ENCODE measurements at regions not wholly inside any gene's neighbourhood (a gene's known extent, or its start where the extent isn't known, plus 50 kb on each side); places are given as distances from the start of the nearest gene placed in this dataset.

DNA sequence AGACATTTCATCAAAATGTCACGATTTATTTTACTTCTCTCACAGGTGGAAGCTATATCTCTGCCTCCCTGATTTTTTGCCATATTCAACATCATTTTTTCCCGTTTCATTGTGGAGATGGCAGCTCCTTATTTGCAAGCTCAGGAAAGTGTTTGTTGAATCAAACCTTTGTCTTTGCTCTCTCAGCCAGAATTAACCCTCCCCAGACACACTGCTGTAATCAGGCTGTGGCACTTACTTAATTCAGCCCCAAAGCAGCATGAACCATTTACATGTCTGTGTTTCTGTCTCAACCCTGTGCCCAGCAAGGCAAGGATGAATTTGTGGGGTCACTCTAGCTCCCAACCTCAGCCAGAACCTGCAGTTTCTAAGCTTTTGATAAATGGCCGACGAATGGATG, 397.2 kb downstream of the TCERG1L start:
- Histone ChIP-seq H3K27ac (no peak overlapping the region), H3K36me3 (no peaks in the 10 kb centered on the region), H3K4me3 (no peak overlapping the region), H3K27me3 (no peaks in the 10 kb centered on the region), H3K4me1 (no peaks in the 10 kb centered on the region), H3K9me3 (peaks cover 0 to 21% (median 0%) of the 10 kb centered on the region in 4 donors)
- TF ChIP-seq, protein P1, sequence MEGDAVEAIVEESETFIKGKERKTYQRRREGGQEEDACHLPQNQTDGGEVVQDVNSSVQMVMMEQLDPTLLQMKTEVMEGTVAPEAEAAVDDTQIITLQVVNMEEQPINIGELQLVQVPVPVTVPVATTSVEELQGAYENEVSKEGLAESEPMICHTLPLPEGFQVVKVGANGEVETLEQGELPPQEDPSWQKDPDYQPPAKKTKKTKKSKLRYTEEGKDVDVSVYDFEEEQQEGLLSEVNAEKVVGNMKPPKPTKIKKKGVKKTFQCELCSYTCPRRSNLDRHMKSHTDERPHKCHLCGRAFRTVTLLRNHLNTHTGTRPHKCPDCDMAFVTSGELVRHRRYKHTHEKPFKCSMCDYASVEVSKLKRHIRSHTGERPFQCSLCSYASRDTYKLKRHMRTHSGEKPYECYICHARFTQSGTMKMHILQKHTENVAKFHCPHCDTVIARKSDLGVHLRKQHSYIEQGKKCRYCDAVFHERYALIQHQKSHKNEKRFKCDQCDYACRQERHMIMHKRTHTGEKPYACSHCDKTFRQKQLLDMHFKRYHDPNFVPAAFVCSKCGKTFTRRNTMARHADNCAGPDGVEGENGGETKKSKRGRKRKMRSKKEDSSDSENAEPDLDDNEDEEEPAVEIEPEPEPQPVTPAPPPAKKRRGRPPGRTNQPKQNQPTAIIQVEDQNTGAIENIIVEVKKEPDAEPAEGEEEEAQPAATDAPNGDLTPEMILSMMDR (IDR thresholded peaks at IDR 0.05) = no peak
- no peak for TF ChIP-seq EP300 (IDR thresholded peaks at IDR 0.05)
- TF ChIP-seq POLR2A (IDR thresholded peaks at IDR 0.05) = no peak
- DNase-seq (ENCODE audit: low spot score in 2 of 2) = no peak
- 76 to 79% methylated on average over 4 of the region's 4 CpGs for WGBS, 2 donors

DNA sequence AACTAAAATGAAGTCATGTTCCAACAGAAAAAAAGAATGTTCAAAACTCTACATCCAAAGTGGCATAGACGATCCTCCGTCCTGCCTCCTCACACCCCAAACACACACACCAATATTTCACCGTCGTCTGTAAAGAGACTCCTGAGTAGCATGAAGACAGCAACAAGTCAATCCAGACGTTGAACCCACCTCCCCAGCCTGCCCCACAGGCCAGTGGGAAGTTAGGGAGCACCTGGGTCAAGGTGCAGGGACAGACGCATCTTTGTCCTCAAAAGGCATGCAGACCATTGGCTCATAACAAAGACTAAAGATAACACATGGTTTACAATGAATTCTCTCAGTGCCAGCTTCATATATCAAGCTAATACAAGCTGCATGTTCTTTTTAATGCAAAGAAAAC, 396.5 kb downstream of the TCERG1L start:
- Histone ChIP-seq H3K27me3 (no peaks in the 10 kb centered on the region), H3K4me3 (no peak overlapping the region), H3K36me3 (no peaks in the 10 kb centered on the region), H3K9me3 (peaks cover 0 to 21% (median 0%) of the 10 kb centered on the region in 4 donors), H3K4me1 (no peaks in the 10 kb centered on the region), H3K27ac (no peak overlapping the region)
- WGBS, 2 donors = 73 to 75% methylated on average over 6 of the region's 6 CpGs
- no peak for DNase-seq (ENCODE audit: low spot score in 2 of 2)
- TF ChIP-seq, protein P1 (IDR thresholded peaks at IDR 0.05) = no peak
- no peak for TF ChIP-seq POLR2A (IDR thresholded peaks at IDR 0.05)
- no peak for TF ChIP-seq EP300 (IDR thresholded peaks at IDR 0.05)

DNA sequence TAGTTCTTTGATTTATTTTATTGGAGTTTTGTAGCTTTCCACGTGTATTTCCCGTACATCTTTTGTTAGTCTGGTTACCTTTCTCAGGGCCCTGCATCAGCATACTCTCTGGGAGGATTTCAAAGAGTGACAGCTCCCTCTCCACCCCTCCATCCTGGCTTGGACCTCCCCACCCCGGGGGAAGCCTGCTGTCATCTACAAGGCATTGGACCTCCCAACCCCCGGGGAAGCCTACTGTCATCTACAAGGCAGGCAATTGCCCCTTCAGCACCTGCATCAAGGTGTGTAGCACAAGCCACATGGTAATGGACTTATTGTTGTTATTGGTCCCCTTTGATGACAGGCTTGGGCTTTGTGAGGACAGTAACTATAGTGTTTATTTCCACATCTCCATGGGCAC, 390.1 kb downstream of the TCERG1L start:
- 71 to 76% methylated on average over 4 of the region's 4 CpGs for WGBS, 2 donors
- Histone ChIP-seq H3K27me3 (no peaks in the 10 kb centered on the region), H3K27ac (no peak overlapping the region), H3K4me1 (no peaks in the 10 kb centered on the region), H3K36me3 (no peaks in the 10 kb centered on the region), H3K9me3 (peaks cover 0 to 7% (median 0%) of the 10 kb centered on the region in 4 donors), H3K4me3 (no peak overlapping the region)
- DNase-seq (ENCODE audit: low spot score in 2 of 2) = no peak
- TF ChIP-seq EP300 (IDR thresholded peaks at IDR 0.05) = no peak
- no peak for TF ChIP-seq POLR2A (IDR thresholded peaks at IDR 0.05)
- TF ChIP-seq, protein P1 (IDR thresholded peaks at IDR 0.05) = no peak

- Histone ChIP-seq H3K4me3 (no peak overlapping the region), H3K36me3 (no peaks in the 10 kb centered on the region), H3K4me1 (no peaks in the 10 kb centered on the region), H3K9me3 (peaks cover 0 to 5% (median 0%) of the 10 kb centered on the region in 4 donors), H3K27ac (no peak overlapping the region), H3K27me3 (no peaks in the 10 kb centered on the region)
- WGBS, 2 donors = 83 to 87% methylated on average over 8 of the region's 8 CpGs
- DNase-seq (ENCODE audit: low spot score in 2 of 2) = no peak
- TF ChIP-seq, protein P1 (IDR thresholded peaks at IDR 0.05) = no peak
- no peak for TF ChIP-seq POLR2A (IDR thresholded peaks at IDR 0.05)
- TF ChIP-seq EP300 (IDR thresholded peaks at IDR 0.05) = no peak
Observed at GRCh38 chr10:130921911-130922440, 389.5 kb downstream of the TCERG1L start.

GRCh38 chr10:130923596-130923995, 387.9 kb downstream of the TCERG1L start:
- no peak overlapping the region for H3K4me3 ChIP-seq
- no peak for DNase-seq (ENCODE audit: low spot score in 2 of 2)
- no peaks in the 10 kb centered on the region for H3K36me3 ChIP-seq
- H3K4me1 ChIP-seq = no peaks in the 10 kb centered on the region
- no peak overlapping the region for H3K27ac ChIP-seq
- no peaks in the 10 kb centered on the region for H3K27me3 ChIP-seq
- no peaks in the 10 kb centered on the region for H3K9me3 ChIP-seq
- TF ChIP-seq EP300 (IDR thresholded peaks at IDR 0.05) (no peak), POLR2A (IDR thresholded peaks at IDR 0.05) (no peak)
- TF ChIP-seq, protein P1 (IDR thresholded peaks at IDR 0.05) = no peak
- WGBS, 2 donors = 51 to 58% methylated on average over 5 of the region's 5 CpGs
